GM19035 (cell line): ENCODE measurements at regions not wholly inside any gene's neighbourhood (a gene's known extent, or its start where the extent isn't known, plus 50 kb on each side); places are given as distances from the start of the nearest gene placed in this dataset.

ENCODE experiments used
- ATAC-seq: cut with Tn5 transposase; IDR thresholded peaks from one replicate; pipeline ENCODE4 v1.9.1; 2021; ENCODE audit not compliant: unreplicated experiment

DNA sequence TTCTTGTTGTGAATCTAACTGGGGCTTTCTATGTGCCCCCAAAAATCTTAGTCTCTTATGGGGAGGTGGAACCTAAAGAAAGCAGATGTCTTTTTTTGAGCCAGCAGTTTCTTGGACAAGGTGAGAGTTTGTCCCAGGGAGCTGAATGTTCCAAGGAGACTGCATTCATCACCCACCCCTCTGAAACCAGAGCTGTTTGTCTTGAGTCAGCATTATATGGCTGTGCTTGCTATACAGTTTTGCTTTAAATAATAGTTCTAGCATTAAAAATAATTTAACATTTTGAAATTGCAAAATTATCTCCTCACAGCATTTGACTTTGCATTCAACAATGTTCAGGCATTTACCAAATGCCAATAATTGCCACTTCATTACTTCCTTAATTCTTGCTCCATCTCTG lies 813.3 kb downstream of the BCL11B start:
- ATAC-seq: no peak

DNA sequence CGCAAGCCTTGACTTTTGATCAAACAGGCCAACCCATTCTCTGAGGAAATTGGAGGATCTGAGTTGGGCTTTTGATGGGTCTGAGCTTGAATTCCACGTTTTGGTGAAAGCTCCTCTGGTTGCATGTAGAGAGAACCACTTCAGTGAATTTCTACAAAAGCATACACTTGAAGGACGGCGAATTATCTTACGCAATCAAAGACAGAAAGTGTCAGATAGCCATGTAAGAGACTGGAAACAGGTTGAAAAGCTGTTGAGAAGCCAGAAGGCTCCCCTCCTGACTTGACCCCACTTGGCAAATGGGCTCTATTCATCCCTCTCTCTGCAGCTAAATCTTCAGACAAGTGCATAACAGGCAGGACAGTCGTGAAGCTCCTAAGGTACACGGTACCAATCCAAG lies 809.1 kb downstream of the BCL11B start:
- no peak for ATAC-seq

DNA sequence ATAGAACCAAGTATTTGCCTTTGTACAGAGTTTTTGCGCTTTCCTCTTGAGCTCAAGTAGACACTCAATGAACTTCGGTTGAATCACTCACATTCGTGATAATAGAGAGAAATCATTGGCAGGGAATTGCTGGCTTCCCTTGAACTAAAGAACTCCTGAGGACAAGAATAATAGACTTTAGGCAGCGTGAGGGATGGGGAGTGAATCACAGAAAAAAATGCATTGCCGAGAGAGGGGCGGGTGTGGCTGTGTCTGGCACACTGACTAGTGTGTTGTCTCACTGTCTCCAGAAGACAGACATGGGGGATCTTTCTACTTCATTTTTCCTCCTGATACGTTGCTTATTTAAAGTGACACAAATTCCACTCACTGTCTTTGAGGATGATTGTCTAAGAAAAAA lies 805.2 kb downstream of the BCL11B start:
- no peak for ATAC-seq

DNA sequence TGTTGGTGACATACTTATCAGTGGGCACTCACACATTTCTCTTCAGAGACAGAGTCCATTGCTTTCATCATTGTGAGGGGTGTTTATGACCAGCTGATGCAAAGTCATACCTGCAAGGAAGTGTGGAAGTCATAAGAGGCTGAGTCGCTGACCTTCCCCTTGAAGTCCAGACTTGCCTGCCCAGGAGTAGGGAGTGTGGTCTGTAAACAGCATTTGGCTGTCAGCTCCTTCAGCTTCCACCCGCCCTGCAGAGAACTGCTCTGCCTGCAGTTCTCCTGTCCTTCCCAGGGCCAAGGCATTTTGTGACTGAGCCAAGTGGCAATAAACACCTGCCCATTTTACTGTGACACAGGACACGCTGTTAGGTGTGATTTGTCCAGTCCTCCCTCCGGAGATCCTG lies 801.3 kb downstream of the BCL11B start:
- ATAC-seq: no peak

DNA sequence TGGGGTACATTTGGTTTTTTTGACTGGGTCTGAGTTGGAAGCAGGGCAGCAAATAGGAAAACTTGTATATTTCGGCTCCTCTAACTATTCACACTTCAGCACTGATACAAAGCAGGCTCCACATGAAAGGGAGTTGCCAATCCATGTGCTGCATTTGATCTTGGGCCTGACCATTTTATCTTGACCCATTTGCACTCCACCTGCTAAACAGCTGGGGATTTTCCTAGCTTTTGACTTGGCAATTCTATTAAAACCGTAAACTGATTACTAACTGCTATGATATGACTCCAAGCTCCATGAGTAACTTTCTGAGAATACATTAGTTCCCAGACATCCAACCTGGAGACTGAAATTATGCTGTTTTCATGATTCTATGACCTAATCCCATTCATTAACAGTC lies 797.1 kb downstream of the BCL11B start:
- no peak for ATAC-seq

DNA sequence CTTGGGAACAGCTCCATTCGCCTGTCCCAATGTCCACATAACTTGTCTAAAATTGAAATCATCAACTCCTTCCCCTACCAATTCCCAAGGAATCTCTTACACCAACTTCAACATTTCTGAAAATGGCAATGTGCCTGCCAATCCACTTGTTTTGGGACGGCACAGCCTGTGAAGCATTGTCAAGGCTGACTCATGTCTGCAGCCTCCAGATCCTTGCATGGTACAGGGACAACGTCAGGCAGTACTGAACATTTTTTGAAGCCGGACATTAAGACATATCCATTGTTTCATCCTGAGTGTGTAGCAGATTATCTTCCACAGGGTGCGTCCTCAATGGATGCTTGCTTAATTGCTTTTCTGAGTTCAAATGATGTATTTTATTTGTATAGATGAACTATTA lies 794.1 kb downstream of the BCL11B start:
- no peak for ATAC-seq

DNA sequence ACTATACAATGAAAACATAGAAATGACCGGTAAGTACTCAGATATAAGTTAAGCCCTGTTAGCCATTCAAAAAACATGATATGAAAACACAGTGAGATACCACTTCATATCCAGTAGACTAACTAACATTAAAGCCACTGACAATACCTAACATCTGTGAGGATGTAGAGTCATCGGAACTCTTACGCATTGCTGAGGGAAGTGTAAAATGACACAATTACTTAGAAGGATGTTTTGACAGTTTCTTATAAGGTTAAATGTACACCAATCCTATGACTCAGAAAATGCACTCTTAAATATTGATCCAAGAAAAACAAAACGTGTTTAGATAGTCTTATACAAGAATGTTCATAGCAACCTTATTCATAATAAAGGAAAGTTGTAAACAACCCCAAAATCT lies 782.9 kb downstream of the BCL11B start:
- no peak for ATAC-seq

DNA sequence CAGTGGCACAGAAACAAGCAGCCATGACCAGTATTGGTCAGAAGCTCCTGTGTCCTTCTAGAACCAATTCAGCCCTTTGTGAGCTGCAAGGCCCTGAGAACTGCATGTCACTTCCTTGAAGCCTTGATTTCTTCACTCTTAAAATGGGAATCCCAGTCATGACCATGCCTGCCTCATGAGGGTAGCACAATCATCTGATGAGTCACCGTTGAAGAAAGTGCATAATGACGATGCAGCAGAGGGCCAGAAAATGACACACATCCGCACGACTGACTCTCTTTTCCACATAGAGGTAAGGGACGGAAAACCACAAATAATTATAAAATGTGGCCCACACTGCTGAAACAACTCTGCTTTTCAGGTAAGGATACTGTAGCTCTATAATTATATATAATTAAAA lies 777.4 kb downstream of the BCL11B start:
- no peak for ATAC-seq

DNA sequence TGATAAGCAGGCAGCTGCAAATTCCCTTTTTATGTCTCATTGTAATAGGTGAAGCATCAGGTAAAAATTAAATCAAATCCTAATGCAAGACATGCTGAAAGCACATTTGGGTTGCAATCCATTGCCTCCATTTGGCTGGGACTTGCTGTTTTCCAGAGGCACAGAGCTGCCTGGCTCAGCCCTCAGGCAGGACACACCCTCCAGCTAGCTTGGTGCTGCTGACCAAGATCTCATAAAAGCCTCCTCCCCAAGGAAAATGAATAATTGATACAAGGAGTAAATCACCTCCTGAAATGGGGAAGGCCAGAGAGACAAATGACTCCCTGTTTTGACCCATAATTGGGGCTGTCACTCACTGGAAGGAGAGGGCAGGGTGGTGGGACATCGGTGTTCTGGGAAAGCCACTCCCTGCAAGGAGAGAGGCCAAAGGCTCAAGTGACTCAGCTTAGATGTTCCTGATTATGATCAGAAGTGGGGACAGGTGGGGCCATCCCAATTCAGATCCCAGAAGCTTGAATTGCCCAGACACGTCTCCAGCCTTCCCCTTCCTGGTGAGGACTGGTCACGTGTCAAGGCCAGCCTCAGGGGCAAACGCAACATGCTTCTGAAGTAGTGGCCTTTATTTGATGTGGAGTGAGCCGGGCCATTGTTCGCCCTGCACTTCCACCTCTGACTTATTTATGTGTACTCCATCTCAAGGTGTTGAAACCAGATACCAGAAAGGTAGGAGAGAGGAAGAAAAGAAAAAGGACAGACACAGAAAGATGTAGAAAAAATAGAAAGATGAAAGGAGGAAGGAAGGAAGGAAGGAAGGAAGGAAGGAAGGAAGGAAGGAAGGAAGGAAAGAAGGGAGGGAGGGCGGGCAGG lies 773.7 kb downstream of the BCL11B start:
- no peak for ATAC-seq

DNA sequence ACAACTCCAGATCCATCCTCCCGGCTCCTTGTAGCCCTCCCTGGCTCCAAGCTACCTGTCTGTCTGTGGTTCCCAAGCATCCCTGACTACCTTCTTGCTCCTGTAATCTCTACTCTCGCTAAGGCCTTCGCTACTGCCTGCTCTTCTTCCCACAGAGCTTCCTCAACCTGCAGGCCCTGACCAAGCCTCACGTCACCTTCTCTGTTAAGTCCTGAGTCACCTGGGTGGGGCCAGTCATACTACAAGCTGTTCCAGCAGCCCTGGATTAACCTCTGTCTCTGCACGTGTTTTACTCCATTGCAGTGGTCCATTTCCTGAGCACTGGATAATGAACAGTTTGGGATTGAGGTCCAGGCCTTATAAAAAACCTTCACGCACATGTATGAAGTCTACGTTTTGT lies 770.7 kb downstream of the BCL11B start:
- no peak for ATAC-seq

DNA sequence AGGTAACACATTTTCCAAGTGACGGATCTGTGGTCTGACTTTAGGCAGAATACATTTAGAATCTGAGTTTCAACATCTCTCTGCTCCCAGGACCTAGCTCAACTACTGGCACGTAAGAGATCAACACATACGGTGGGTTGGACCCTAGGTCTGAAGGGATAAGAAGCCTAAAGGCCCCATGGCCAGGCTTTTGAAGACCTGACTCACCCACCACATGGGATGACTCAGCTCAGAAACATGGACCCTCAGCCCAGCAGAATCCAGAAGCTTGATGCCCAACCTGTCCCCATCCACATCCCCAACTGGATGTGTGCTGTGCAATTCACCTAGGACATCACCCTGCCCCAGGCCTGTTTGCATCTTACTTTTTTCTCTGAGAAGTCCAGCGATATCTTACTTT lies 770.2 kb downstream of the BCL11B start:
- ATAC-seq: no peak

DNA sequence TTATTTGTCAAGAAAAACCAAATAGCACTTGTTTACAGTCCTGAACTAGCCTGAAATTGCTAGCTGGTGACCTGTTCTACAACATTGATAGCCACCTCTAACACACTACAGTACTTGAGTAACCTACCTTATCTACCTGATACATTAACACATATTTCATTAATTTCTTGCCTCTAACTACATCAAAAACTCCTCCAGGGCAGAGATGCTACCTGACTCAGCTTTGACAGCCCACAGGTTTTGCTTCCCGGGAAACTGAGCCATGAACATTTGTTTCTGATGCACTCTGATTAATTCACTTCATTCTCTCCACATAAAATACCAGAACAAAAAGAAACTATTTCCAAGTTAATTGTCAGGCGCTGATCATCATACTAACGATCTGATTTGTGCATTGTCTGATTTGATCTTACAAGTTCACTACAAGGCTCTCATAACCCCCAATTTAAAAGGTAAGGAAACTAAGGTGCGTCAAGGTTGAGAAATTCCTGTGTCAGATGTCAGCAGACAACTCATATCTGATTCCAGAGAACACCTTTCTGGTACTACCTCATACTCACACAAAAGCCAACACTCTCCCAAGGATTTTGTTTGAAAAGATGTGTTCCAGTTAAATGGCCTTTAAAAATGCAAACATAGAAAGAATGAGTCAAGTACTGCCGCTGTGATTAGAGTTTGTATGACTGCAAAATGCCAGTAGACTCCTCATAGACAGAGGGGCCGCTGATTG lies 768.7 kb downstream of the BCL11B start:
- no peak for ATAC-seq

DNA sequence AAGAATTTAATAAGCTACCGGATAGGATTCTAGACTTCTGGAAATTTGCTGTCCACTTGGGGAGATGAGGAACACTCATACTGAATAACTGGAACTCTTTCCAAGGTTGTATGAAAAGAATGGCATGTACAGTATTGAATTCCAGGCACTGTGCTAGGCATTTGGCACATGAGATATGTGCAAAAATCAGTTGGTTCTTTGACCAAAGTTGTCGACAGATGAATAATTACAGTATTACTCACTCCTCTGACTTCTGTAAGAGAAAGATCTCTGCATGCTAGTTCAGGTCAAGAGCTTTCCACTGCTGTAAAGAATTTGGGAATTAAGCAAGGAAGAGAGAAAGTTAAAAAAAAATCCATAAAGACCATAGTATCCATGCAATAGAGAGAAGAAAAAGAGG lies 764.7 kb downstream of the BCL11B start:
- ATAC-seq: no peak

DNA sequence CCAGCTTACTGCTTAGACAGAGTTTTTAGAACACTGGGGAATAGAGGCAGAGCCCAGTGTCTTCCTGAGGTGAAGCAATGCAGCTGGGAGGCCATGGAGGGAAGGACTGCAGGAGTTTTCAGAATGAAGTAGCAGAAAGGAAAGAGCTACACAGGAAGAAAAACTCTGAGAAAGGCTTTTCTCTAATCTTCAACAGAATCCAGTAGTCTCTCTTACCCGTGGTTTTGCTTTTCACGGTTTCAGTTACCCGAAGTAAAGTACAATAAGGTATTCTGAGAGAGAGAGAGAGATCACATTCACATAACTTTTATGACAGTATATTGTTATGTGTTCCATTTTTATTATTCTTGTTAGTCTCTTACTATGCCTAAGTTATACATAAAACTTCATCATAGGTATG lies 761.6 kb downstream of the BCL11B start:
- no peak for ATAC-seq

DNA sequence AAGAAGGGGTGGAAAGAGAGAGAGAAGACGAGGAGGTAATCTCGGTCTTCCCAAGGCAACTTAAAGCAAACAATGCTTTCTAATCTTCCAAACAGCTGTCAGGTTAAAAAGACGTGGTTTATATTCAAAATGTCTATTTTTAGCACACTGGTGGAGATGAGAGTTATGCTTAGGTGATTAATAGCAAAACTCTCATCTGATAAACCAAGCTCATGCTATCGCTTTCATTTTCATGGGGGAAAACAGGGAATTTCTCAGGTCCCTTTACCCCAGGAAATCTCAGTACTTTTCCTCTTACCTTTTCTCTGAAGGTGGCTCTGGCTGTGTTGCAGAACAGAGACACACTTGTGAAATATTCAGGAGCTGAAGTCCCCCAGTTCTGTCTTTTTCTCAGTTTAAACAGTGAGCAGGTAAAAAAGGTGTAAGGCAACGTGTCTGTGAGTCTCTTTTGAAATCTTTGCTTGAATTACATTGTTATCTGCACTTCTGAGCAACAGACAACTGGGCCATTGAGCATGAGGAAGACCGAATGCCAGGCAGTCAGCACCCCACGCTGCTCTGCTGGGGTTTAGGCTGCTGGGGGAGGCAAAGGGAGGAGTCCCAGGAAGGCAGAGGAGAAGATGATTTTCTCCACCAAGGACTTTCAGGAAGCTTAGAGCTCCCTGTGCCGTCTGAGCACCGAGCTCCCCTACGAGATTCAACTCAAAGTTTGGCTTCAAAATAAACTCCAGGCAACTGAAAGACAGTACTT lies 759.3 kb downstream of the BCL11B start:
- ATAC-seq: no peak

DNA sequence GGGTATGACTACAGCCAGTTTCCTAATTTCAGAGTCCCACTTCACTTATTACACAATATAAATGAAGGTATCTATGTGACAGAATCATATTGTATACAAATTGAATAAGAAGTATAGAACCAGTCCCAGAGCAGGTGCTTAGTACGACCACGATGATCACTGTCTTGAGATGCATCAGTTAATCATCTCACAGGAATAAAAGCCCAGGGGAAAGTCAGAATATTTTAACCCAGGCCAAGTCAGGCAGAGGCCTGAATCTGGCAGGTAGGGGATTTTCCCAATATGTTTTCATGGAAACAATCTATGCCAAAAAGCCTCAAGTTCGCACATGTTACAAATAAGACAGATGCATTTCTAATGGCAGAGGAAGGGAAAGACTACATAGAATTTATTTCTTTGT lies 758.4 kb downstream of the BCL11B start:
- ATAC-seq: no peak

DNA sequence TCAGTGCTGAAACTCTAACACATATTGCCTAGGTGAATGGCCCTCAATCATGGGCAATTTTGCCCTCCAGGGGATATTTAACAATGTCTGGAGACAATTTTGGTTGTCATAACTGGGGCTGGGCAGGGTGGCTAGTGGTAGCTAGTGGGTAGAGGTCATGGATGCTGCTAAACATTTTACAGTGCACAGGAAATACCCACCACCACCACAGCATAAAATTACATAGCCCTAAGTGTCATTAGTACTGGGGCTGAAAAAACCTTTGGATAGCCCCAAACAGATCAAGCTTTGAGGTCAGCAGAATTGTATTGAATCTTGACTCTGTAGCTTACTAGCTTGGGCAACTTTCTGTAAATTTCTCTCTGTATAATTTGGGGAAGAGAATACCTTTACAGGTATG lies 758.0 kb downstream of the BCL11B start:
- no peak for ATAC-seq

DNA sequence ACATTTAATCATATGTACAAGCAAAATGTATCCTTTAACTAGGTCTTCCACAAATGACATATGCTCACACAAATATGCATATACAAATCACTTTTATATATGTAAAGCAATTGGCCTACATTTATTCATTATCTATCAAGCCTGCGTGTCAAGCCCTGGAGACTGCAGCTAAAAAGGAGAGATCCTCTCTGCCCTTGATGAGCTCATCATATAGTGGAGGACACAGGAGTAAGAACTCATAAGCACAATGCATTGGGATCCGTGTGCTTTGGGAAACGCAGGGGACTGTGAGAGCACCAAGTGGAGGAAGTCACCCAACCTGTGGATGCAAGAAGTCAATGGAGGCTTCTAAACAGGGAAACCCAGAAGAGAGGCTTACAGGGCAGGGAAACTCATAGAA lies 735.7 kb downstream of the BCL11B start:
- ATAC-seq: no peak

DNA sequence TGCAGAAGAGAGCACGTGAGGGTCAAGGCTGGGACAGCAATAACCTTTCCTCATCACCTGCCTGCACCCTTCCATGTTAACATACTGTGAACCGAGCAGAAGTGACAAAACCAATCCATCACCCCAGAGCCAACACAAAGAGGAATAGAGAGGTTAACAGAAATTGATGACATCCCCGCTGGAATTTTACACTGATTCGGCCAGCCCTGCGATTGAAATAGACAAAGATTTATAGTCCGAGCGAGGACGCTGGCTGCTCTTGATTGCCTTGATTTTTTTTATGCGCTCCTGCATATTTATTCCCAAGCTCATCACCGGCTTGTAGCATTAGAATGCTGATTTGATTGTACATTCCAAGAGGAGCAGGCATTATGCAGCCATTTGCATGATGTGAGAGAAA lies 729.7 kb downstream of the BCL11B start:
- no peak for ATAC-seq

DNA sequence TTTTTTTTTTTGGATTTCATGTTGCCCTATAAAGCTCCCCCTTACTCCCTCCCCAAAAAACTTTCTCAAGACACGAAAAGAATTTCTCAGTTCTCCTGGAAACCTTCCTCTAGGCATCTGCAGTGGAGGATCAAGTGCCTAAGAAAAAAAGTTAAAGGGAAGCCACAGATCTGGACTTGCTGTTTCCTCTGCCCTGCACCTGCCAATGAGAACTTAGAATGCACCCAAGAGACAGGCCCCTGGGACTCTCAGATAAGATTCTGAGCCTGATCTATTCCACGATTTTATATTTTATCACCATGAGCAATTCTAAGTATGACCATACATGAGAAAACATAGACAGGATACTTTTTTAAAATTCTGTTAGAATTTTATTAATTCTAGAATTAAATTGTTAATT lies 728.9 kb downstream of the BCL11B start:
- ATAC-seq: no peak

DNA sequence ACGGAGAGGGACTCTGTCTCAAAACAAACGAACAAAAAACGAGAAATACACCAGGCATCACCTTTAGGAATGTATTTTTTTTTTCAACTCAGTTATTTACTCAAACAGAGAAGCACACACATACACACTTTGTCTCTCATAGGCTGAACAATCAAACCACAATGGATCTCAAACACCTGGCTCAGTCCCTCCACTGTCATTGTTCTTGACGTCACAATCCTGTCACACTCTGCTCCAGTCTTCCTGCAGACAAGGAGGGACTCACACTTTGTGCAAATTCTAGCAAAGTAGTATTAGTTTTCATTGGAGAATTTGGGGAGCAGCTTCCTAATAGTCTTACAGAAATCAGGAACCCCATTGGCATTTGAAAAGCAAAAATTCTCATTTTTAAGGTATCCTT lies 727.8 kb downstream of the BCL11B start:
- ATAC-seq: no peak

DNA sequence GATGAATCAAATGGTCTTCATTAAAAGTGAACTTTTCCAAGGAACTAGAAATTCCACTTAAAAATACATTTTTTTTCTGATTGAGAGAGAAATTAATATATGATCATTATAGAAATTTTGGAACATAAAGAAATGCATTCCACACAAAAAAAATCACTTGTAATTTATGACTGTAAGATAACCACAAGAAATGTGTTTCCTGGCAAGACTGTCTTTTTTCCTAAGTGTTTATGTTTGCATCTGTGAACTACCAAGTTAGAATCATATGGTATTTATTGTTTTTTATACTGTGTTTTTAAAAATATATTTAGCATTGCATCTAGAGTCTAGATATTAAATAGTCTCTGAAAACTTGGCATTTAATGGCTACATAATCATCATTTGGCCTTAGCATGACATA lies 726.8 kb downstream of the BCL11B start:
- ATAC-seq: no peak
